Mucosa of gallbladder (tissue), 1 donor: ENCODE measurements at regions not wholly inside any gene's neighbourhood (a gene's known extent, or its start where the extent isn't known, plus 50 kb on each side); places are given as distances from the start of the nearest gene placed in this dataset.

Experiments used
- DNase-seq: peaks from one replicate; pipeline ENCODE4 v3.0.0-alpha.2; 2020; ENCODE audit warnings: low spot score
- donor health status: DM: no; HTN: no; CAD: no.

DNA sequence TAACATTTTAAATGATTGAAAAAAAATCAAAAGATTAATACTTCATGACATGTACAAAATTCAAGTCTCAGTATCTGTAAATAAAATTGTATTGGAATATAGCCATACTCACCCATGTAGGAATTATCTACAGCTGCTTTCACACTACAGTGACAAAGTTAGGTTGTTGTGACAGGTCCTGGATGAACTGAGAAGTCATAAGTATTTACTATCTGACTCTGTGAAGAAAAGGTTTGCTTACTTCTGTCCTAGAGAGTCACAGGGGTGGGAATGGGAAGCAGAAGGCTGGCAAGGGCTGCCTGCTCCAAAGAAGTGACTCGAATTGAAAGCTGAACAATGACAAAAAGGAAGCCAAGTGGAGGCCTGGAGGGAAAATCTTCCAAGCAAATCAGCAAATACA is 155.2 kb downstream of the SLC30A10 start:
- DNase-seq: no peak

GRCh38 chr1:219772265-219773036 is 155.9 kb downstream of the SLC30A10 start:
- DNase-seq: no peak

DNA sequence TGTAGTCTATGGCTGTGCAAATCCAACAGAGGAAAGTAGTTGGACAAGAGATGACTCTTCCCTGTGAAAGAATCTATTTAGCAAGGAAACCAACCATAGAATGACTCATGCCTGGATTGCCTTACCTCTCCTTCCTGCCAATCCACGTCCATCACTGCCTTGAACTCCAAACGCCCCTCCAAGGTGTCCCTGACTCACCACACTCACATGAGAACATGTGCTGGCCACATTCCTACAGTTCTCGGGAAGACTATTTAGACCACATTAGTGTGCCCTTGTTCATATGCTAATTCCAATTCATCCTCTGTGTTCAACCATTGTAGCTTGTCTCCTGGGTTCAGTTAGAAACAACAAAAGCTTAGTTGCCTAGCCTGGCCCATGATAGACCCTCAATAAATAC is 157.3 kb downstream of the SLC30A10 start:
- no peak for DNase-seq

DNA sequence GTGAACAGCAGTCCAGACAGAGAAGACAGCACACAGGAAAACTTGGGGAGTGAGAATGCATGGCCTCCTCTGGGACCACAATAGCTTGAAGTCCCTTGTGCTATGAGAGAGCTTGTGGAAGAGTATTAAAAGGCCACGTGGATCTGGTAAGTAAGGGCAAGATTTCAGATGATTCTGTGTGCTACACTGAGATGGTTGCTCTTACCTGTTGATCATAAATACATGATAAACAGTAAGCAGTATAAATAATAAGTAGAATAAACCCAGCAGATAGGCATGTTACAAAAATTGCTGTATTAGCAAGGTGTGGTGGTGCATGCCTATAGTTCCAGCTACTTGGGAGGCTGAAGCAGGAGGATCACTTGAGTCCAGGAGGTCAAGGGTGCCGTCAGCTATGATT is 150.4 kb upstream of the ZC3H11B start:
- no peak for DNase-seq

- DNase-seq: no peak
These were observed 148.4 kb upstream of the ZC3H11B start for GRCh38 chr1:219761208-219761860.

- DNase-seq: no peak
These were observed 146.2 kb upstream of the ZC3H11B start for GRCh38 chr1:219759095-219759494.

GRCh38 chr1:219757890-219758289 is 145.0 kb upstream of the ZC3H11B start:
- peak; percentile 10 for DNase-seq

DNA sequence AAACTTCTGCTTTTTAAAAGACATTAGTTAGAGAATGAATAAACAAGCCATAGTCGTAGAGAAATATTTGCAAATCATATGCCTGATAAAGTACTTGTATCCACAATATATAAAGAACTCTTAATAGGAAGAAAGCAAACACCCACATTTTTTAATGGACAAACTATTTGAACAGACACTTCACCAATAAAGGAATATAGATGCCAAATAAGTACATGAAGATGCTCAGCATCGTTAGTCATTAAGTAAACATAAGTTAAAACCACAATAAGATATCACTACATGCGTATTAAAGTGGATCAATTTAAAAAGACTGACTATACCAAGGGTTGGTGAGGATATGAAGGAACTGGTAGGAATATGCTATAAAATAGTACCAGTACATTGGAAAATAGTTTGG is 142.3 kb upstream of the ZC3H11B start:
- DNase-seq: no peak

GRCh38 chr1:219754767-219755166 is 141.9 kb upstream of the ZC3H11B start:
- DNase-seq: no peak

- no peak for DNase-seq
These were observed 141.0 kb upstream of the ZC3H11B start for GRCh38 chr1:219753914-219754313.

GRCh38 chr1:219752645-219753044 is 139.7 kb upstream of the ZC3H11B start:
- DNase-seq: no peak

DNA sequence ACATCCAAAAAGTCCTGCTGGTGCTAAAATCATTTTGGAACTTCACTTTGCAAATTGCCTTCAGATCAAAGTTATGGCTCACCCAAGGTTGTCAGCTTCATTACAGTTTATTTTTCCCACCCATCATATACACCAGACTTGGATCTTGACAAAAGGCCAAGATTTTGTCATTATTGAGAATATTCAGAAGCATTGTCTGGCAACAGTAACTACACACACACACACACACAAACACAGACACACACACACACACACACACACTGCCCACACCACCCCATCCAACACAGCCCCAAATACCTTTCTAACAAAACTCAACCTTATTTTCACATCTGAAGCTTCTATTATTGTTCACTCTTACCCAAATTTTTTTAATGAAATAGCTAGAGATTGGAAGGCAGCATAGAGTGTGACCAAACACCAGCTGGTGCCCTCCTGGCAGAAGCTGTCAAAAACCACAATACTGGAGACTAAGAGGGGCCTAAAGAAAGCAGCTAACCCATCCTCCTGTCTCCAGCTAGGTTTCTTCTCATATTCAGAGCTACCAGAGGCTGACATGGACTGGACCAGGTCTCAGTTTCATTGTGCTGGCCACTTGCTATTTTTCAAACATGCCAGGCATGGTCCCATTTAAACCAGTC is 139.1 kb upstream of the ZC3H11B start:
- no peak for DNase-seq

DNA sequence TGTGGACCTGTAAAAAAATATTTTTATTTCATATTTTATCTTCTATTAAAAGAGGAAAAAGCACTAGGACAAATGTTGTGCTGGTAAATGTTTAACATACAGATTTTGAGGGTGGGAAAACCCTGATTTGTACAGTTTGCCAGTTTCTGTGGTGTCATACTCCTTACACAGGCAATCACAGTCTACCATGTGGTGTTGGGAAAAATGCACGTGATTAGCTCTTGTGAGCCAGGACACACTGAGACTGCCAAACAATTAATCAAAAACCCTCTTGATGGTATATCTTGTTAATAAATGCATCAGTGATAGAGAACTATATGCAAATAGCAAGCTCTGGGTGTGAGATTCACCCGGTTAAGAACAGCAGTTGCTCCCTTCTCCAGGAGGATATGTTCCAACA is 136.5 kb upstream of the ZC3H11B start:
- no peak for DNase-seq

DNA sequence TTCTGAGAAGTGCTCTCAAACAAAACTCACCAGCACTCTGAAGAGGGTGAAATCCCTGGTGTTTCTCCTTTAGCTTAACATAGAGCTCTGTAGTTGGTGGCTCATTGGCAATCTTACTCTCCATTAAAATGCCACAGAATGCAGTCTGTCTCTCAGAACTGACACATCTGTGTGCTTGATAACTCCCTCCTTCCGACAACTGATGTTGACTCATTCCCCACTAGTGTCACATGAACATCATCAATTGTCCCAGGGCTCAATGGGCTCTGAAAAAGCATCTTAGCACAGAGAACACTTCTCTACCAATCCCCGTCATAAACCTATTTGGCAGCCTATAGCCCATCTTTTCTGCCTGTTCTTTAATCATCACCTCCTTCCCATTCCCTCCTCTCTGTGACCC is 133.2 kb upstream of the ZC3H11B start:
- no peak for DNase-seq

GRCh38 chr1:219744652-219745469 is 132.0 kb upstream of the ZC3H11B start:
- no peak for DNase-seq

- DNase-seq: no peak
These were observed 128.4 kb upstream of the ZC3H11B start for GRCh38 chr1:219741011-219741970.

DNA sequence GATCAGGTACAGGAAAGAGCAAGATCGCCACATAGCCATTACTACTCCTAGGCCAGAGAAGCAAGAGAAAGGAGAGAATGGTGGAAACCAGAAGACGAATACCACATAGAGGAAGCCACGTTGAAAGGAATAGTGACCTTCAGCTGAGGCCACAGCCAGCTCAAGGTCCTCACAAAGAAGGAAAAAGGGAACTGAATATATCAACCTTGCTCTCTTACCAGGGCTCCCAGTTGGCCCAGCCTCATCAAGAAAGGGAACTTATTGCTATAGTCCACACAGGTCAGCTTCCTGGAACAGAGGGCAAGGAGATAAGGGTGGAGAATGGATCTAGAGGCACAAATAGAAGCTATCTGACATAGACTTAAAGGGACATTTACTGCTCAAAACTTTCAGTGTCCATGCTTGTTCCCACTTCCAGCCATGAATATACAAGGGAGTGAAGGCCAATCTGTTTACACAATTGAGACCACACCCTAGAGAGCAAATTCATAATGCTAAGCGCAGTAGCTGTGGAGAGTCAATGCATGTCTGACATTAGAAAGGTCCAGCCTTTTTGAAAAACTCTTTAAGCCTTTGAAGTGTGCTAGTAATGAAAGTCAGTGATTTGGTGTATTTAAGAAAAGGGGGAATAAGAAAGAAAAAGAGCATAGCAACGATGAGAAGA is 120.7 kb upstream of the ZC3H11B start:
- DNase-seq: no peak

- DNase-seq: no peak
These were observed 120.0 kb upstream of the ZC3H11B start for GRCh38 chr1:219732814-219733491.

- no peak for DNase-seq
These were observed 118.9 kb upstream of the ZC3H11B start for GRCh38 chr1:219731771-219732170.
